Esophagus muscularis mucosa (tissue), 4 donors: ENCODE measurements at regions not wholly inside any gene's neighbourhood (a gene's known extent, or its start where the extent isn't known, plus 50 kb on each side); places are given as distances from the start of the nearest gene placed in this dataset.

ENCODE experiments used
- DNase-seq: peaks from one replicate; pipeline ENCODE4 v3.0.0-alpha.2; 2017; ENCODE audit errors: extremely low spot score
- H3K27ac ChIP-seq, 4 donors: fragments of 200-600 bp; sonication (generic); replicated peaks in 1 of 4; 1 replicate in 3 of 4; 2 replicates in 1 of 4; pipeline ENCODE4 v1.5.1; 2016 to 2019; ENCODE audit warnings: mild to moderate bottlenecking in 1 of 4
- H3K27me3 ChIP-seq, 4 donors: fragments of 200-600 bp; sonication (generic); one replicate each; pipeline versions ENCODE4 v1.5.1 to v1.6.0; 2016 to 2019
- H3K36me3 ChIP-seq, 4 donors: fragments of 200-600 bp; sonication (generic); one replicate each; pipeline ENCODE4 v1.5.1; 2016 to 2019
- H3K4me1 ChIP-seq, 4 donors: fragments of 200-600 bp; sonication (generic); one replicate each; pipeline ENCODE4 v1.5.1; 2016 to 2019
- H3K4me3 ChIP-seq, 4 donors: fragments of 200-600 bp; sonication (generic); 1 replicate in 2 of 4; 2 replicates in 2 of 4; pipeline ENCODE4 v1.5.1; 2016 to 2019; ENCODE audit warnings: mild to moderate bottlenecking in 4 of 4, moderate library complexity in 1 of 4
- H3K9me3 ChIP-seq, 4 donors: fragments of 200-600 bp; sonication (generic); 1 replicate in 3 of 4; 2 replicates in 1 of 4; pipeline ENCODE4 v1.5.1; 2016 to 2019
- CTCF ChIP-seq, 3 experiments: fragments of 200-600 bp in 2 of 3; fragments of 450-650 bp in 1 of 3; sonication (generic) in 2 of 3; IDR thresholded peaks; one replicate each; pipeline ENCODE4 v1.5.1; 2017 to 2019; ENCODE audit warnings: antibody characterized with exemption in 3 of 3, mild to moderate bottlenecking in 2 of 3, moderate library complexity in 1 of 3
- EP300 ChIP-seq: sonication (generic); formaldehyde crosslinking; IDR thresholded peaks from one replicate; pipeline ENCODE4 v1.6.1; 2017; ENCODE audit warnings: antibody characterized with exemption
- POLR2A ChIP-seq: fragments of 450-650 bp; IDR thresholded peaks from one replicate; pipeline ENCODE4 v1.6.1; 2017; ENCODE audit warnings: antibody characterized with exemption, moderate library complexity, mild to moderate bottlenecking, low read depth
- POLR2AphosphoS5 ChIP-seq, 2 donors: sonication (generic); formaldehyde crosslinking; IDR thresholded peaks; one replicate each; pipeline ENCODE4 v1.6.1; 2017; ENCODE audit warnings: antibody characterized with exemption in 2 of 2
- WGBS: methylation state at CpG from one replicate; pipeline ENCODE4 v1.1.5; 2018; 5-methylcytosine and 5-hydroxymethylcytosine counted together
- intact Hi-C: fragments of 100-400 bp; cut with DNase I; formaldehyde crosslinking; loops from one replicate; pipeline ENCODE4 v1.15.1; 2023

- Histone ChIP-seq H3K4me3 (no peak overlapping the region), H3K27me3 (peaks cover 0 to 11% (median 0%) of the 10 kb centered on the region in 4 donors), H3K27ac (no peak overlapping the region), H3K36me3 (no peaks in the 10 kb centered on the region), H3K4me1 (no peaks in the 10 kb centered on the region), H3K9me3 (peaks cover 0 to 16% (median 5%) of the 10 kb centered on the region in 4 donors)
- DNase-seq = no peak
- intact Hi-C loops = no loop called here
- no peak for TF ChIP-seq POLR2A
- TF ChIP-seq EP300 = no peak
- TF ChIP-seq CTCF (IDR thresholded peaks at IDR 0.05) = no peak
- 63% methylated on average over 15 of the region's 15 CpGs for WGBS
Observed at GRCh38 chr10:130378556-130379400, 242.6 kb downstream of the GLRX3 start.

GRCh38 chr10:130380056-130380455 lies 243.9 kb downstream of the GLRX3 start:
- Histone ChIP-seq H3K4me1 (no peaks in the 10 kb centered on the region), H3K4me3 (no peak overlapping the region), H3K27ac (no peak overlapping the region), H3K36me3 (no peaks in the 10 kb centered on the region), H3K27me3 (peaks cover 0 to 11% (median 0%) of the 10 kb centered on the region in 4 donors), H3K9me3 (peaks cover 0 to 16% (median 5%) of the 10 kb centered on the region in 4 donors)
- 56% methylated on average over 6 of the region's 6 CpGs for WGBS
- no peak for DNase-seq
- TF ChIP-seq EP300 = no peak
- TF ChIP-seq POLR2AphosphoS5 (IDR thresholded peaks at IDR 0.05) = no peak
- TF ChIP-seq CTCF (IDR thresholded peaks at IDR 0.05) = no peak
- no peak for TF ChIP-seq POLR2A
- intact Hi-C loops = no loop called here

DNA sequence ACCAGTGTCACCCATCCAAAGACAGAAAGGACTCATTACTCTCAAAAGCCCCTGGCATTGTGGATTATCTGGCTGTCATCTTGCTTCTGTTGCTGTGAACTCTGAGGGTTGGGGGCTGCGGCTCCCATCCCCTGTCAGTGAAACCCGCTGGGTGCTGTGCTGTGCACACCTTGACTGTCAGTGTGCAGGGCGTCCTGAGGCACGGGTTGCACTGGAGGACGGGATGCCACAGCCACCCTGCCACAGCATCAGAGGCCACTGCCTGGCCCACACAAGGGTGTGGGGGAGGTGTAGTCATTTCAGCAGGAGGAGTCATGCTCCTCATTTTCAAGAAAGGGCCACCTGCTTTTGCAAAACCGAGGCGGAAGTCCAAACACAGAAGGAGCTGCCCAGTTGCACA lies 245.8 kb downstream of the GLRX3 start:
- Histone ChIP-seq H3K4me1 (no peaks in the 10 kb centered on the region), H3K9me3 (peaks cover 0 to 10% (median 2%) of the 10 kb centered on the region in 4 donors), H3K4me3 (no peak overlapping the region), H3K36me3 (no peaks in the 10 kb centered on the region), H3K27me3 (peaks cover 0 to 11% (median 0%) of the 10 kb centered on the region in 4 donors), H3K27ac (no peak overlapping the region)
- DNase-seq = no peak
- intact Hi-C loops = no loop called here
- 96% methylated on average over 7 of the region's 7 CpGs for WGBS
- TF ChIP-seq POLR2AphosphoS5 (IDR thresholded peaks at IDR 0.05) = no peak
- TF ChIP-seq EP300 = no peak
- no peak for TF ChIP-seq POLR2A
- no peak for TF ChIP-seq CTCF (IDR thresholded peaks at IDR 0.05)

DNA sequence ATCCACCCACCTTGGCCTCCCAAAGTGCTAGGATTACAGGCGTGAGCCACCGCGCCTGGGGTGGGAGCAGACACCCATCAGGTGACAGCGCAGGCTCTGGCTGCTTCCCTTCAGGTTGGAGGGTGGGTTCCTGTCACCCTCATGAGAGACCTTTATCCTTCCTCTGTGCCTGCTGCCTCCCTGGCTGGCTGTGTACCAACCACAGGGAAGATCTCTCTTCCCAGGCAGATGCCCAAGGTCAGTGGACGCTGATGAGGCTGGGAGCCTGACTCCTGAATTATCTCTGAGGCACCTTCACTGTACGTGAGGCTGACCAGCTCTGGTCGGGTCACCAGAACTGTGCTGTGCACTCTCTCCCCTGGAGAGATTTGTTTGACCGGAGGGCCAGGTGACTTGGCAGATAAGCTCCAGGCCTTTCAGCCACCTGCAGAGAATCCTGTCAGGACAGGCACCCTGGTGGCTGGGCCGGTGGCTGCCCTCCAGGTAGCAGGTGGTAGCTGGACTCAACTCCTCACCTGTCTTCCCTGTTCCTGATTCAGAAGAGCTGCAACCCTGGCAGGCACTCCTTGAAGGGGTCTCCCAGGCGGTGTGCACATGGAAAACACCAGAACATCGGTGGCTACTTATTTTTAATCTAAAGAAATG lies 251.9 kb downstream of the GLRX3 start:
- TF ChIP-seq CTCF (IDR thresholded peaks at IDR 0.05) = no peak
- no peak for TF ChIP-seq EP300
- TF ChIP-seq POLR2AphosphoS5 (IDR thresholded peaks at IDR 0.05) = no peak
- no peak for TF ChIP-seq POLR2A
- whole genome bisulfite sequencing = 76% methylated on average over 6 of the region's 11 CpGs
- peaks cover 0 to 21% (median 8%) of the 10 kb centered on the region in 4 donors for H3K9me3 ChIP-seq
- H3K4me1 ChIP-seq = no peaks in the 10 kb centered on the region
- no peak overlapping the region for H3K4me3 ChIP-seq
- H3K27me3 ChIP-seq = peaks cover 0 to 3% (median 0%) of the 10 kb centered on the region in 4 donors
- no peak for DNase-seq
- intact Hi-C loops = no loop called here
- no peak overlapping the region for H3K27ac ChIP-seq
- no peaks in the 10 kb centered on the region for H3K36me3 ChIP-seq
